ENCODE measurements at regions not wholly inside any gene's neighbourhood (a gene's known extent, or its start where the extent isn't known, plus 50 kb on each side); places are given as distances from the start of the nearest gene placed in this dataset.

DNA sequence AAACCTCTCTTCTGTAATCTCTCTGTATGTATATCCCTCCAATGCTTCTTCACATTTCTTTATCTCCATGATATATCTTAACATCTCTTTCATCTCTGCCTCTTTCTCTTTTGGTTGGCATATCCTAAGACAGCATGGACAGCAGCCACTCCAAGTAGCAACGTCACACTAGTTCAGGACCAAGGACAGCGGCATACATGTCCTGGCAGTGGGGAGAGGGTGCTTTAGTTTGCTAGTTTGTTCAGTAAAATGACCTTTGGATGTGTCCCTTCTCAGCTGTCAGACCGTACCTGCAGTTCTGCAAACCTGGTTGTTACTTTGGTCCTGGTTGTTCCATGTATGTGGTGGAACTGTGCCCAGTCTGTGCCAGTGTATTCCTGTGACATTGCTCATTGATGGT, 225.6 kb upstream of the ROPN1 start:
- peak; percentile 24 for DNase-seq (ENCODE audit: low spot score)
- in situ Hi-C loops (cut with MboI; ENCODE audit: low pct_unique_long_range_greater_than_20kb, low sequenced_read_pairs, unreplicated experiment) = no loop called here
- TF ChIP-seq, protein P1, sequence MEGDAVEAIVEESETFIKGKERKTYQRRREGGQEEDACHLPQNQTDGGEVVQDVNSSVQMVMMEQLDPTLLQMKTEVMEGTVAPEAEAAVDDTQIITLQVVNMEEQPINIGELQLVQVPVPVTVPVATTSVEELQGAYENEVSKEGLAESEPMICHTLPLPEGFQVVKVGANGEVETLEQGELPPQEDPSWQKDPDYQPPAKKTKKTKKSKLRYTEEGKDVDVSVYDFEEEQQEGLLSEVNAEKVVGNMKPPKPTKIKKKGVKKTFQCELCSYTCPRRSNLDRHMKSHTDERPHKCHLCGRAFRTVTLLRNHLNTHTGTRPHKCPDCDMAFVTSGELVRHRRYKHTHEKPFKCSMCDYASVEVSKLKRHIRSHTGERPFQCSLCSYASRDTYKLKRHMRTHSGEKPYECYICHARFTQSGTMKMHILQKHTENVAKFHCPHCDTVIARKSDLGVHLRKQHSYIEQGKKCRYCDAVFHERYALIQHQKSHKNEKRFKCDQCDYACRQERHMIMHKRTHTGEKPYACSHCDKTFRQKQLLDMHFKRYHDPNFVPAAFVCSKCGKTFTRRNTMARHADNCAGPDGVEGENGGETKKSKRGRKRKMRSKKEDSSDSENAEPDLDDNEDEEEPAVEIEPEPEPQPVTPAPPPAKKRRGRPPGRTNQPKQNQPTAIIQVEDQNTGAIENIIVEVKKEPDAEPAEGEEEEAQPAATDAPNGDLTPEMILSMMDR (IDR thresholded peaks at IDR 0.05; ENCODE audit: extremely low read depth, insufficient read depth, missing control alignments) = no peak

DNA sequence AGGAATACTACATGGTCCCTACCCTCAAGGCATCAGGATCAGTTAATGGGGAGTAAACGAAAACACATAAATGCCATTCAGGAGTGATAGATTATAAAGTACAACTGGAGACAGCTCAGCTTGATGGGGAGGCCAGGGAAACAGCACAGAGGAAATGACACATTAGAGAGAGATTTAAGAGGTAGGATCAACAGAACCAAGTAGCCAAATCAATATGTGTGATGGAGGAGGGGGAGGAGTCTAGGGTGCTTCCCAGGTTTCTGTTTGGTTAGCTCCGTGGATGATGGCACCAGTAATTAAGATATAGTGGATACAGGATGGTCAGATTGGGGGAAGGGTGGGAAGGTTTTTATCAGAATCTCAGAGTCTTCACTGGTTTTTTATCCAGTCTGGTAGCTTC, 229.5 kb upstream of the ROPN1 start:
- TF ChIP-seq, protein P1 (IDR thresholded peaks at IDR 0.05; ENCODE audit: extremely low read depth, insufficient read depth, missing control alignments) = no peak
- DNase-seq (ENCODE audit: low spot score) = no peak
- in situ Hi-C loops (cut with MboI; ENCODE audit: low pct_unique_long_range_greater_than_20kb, low sequenced_read_pairs, unreplicated experiment) = no loop called here

DNA sequence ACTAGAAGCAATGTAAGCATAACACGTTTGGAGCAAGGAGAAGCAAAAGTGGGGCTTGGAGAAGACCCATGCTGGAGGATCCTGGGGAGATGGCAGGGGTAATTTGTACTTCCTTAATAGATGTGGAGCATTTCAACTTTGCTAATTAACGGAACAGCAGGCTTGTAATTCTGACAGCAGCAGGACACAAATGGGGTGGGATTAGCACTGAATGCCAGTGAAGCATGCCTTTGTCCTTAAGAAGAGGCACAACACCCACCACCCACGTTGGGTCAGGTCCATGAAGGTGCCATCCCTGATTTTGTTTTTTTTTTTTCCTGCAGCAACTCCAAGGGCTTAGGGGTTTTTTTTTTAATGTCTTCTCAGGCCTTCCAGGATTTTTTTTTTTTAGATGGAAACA, 231.9 kb upstream of the ROPN1 start:
- TF ChIP-seq, protein P1 (IDR thresholded peaks at IDR 0.05; ENCODE audit: extremely low read depth, insufficient read depth, missing control alignments) = no peak
- in situ Hi-C loops (cut with MboI; ENCODE audit: low pct_unique_long_range_greater_than_20kb, low sequenced_read_pairs, unreplicated experiment) = no loop called here
- no peak for DNase-seq (ENCODE audit: low spot score)

DNA sequence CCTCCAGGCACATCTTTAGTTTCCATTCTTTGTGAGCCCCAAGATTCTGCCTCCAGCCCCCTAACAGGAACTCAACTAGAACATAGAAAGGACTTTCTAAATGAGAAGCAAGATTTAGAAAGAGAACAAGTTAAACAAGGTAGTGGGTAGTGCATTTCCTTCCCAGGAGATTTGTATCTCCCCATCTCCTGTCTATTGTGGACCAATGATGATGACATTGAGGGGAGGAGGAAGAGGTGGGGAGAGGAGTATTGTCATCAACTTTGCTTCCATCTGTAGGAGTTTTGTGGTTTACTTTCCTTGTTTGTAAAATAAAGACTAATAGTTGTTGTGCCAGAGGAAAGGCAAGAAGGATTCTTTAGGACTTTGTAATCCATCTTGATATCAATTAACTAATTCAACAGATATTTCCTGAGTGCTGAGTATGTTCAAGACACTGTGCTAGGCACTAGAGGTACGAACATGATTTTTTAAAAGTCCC, 235.3 kb upstream of the ROPN1 start:
- TF ChIP-seq, protein P1 (IDR thresholded peaks at IDR 0.05; ENCODE audit: extremely low read depth, insufficient read depth, missing control alignments) = no peak
- DNase-seq (ENCODE audit: low spot score) = no peak
- in situ Hi-C loops (cut with MboI; ENCODE audit: low pct_unique_long_range_greater_than_20kb, low sequenced_read_pairs, unreplicated experiment) = no loop called here

DNA sequence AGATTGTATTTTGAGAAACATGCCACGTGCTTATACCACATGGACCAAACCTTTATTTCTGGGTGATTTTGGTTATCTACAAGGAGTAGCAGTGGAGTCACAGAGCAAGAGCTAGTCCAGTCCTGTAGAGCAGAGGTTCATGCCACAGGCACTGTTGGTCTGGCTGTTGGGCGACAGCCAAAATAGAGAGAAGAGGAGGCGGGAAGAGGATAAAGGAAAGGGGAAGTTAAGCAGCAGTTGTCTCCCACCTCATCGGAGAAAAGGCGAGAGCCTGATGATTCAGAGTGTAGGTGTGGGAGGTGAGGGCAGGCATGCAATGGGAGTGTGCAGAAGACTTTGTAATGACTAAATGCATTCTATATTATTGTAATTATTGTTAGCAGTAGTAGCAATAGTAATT, 237.5 kb upstream of the ROPN1 start:
- DNase-seq (ENCODE audit: low spot score) = no peak
- in situ Hi-C loops (cut with MboI; ENCODE audit: low pct_unique_long_range_greater_than_20kb, low sequenced_read_pairs, unreplicated experiment) = no loop called here
- TF ChIP-seq, protein P1 (IDR thresholded peaks at IDR 0.05; ENCODE audit: extremely low read depth, insufficient read depth, missing control alignments) = no peak

DNA sequence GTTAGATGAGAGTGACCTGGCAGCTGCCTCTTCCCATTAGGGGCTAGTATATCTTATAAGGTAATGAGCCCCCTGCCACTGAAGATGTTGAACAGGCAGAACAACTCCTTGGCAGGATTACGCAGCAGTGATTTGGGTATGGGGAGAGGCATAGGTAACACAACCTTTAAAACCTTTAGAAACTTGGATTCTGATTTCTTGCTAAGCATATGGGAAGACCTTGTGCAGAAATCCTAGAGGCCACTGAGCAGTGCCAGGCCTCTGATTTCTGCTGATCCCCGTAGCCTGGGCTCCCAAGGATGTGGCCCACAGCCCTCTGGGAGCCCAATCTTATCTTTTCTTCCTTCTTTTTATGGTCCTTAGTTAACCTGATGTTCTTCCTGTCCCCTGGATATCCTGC, 237.9 kb upstream of the ROPN1 start:
- DNase-seq (ENCODE audit: low spot score) = no peak
- in situ Hi-C loops (cut with MboI; ENCODE audit: low pct_unique_long_range_greater_than_20kb, low sequenced_read_pairs, unreplicated experiment) = no loop called here
- TF ChIP-seq, protein P1 (IDR thresholded peaks at IDR 0.05; ENCODE audit: extremely low read depth, insufficient read depth, missing control alignments) = no peak

DNA sequence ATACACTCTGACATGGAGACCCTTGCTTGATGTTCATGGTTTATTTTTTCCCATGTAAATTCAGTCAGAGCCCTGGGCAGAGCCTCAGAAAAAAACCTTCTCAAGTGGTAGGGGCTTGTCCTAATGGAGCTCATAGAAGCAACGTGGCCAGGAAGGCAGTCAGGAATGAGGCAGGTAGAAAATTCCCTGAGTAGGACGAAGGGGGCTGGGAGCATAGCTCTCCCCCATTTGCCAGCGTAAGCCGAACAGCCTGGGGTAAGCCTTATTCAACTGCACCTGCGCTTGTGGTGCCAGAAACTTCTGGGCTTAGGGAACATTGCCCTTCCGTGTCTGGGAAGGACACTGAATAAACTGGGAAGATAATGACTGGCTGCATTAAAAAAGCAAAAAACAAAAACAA, 238.5 kb upstream of the ROPN1 start:
- DNase-seq (ENCODE audit: low spot score) = no peak
- TF ChIP-seq, protein P1 (IDR thresholded peaks at IDR 0.05; ENCODE audit: extremely low read depth, insufficient read depth, missing control alignments) = no peak
- in situ Hi-C loops (cut with MboI; ENCODE audit: low pct_unique_long_range_greater_than_20kb, low sequenced_read_pairs, unreplicated experiment) = no loop called here
